Epithelial cell of esophagus (primary cell): ENCODE measurements at regions not wholly inside any gene's neighbourhood (a gene's known extent, or its start where the extent isn't known, plus 50 kb on each side); places are given as distances from the start of the nearest gene placed in this dataset.

Experiments used
- DNase-seq: peaks from one replicate; pipeline ENCODE4 v3.0.0; 2010; ENCODE audit warnings: low read depth
- H3K4me3 ChIP-seq: 2 replicates; pipeline ENCODE4 v1.5.1; 2011; ENCODE audit warnings: mild to moderate bottlenecking, low read length, control low read depth
- CTCF ChIP-seq: IDR thresholded peaks from 2 replicates; pipeline ENCODE4 v1.5.1; 2011; ENCODE audit warnings: low read depth, mild to moderate bottlenecking, low read length, control low read depth, inconsistent platforms; ENCODE audit not compliant: insufficient read depth; ENCODE audit errors: missing control alignments

- DNase-seq, result no peak
- TF ChIP-seq CTCF, result no peak
- no peak overlapping the region for H3K4me3 ChIP-seq
Observed at GRCh38 chr6:102187186-102187585, 793.7 kb downstream of the GRIK2 start.

GRCh38 chr6:102195311-102195710 is 801.8 kb downstream of the GRIK2 start:
- no peak for DNase-seq
- H3K4me3 ChIP-seq, result no peak overlapping the region
- no peak for TF ChIP-seq CTCF

GRCh38 chr6:102197211-102197610 is 803.7 kb downstream of the GRIK2 start:
- DNase-seq, result no peak
- TF ChIP-seq CTCF, result no peak
- H3K4me3 ChIP-seq, result no peak overlapping the region

- TF ChIP-seq CTCF, result no peak
- peak; percentile 33 for DNase-seq
- H3K4me3 ChIP-seq, result no peak overlapping the region
Observed at GRCh38 chr6:102204351-102204750, 810.8 kb downstream of the GRIK2 start.

- no peak for TF ChIP-seq CTCF
- H3K4me3 ChIP-seq, result no peak overlapping the region
- DNase-seq, result no peak
Observed at GRCh38 chr6:102215425-102215824, 821.9 kb downstream of the GRIK2 start.

GRCh38 chr6:102216232-102216631 is 822.7 kb downstream of the GRIK2 start:
- H3K4me3 ChIP-seq, result no peak overlapping the region
- DNase-seq, result no peak
- peak; percentile 4 for TF ChIP-seq CTCF

GRCh38 chr6:102223942-102224341 is 830.4 kb downstream of the GRIK2 start:
- TF ChIP-seq CTCF, result no peak

More at GRCh38 chr6:102223942-102224341, 830.4 kb downstream of the GRIK2 start:
- no peak for DNase-seq
- no peak overlapping the region for H3K4me3 ChIP-seq
